HG03280 (cell line): ENCODE measurements at regions not wholly inside any gene's neighbourhood (a gene's known extent, or its start where the extent isn't known, plus 50 kb on each side); places are given as distances from the start of the nearest gene placed in this dataset.
"Not testable (repeated sequence)": the region's sequence is repeated elsewhere in the genome, so short reads cannot be mapped to it uniquely, and the experiment has no call there.

ENCODE experiments used
- ATAC-seq: cut with Tn5 transposase; IDR thresholded peaks from one replicate; pipeline ENCODE4 v1.9.1; 2021; ENCODE audit warnings: mild to moderate bottlenecking, moderate library complexity; ENCODE audit not compliant: unreplicated experiment

DNA sequence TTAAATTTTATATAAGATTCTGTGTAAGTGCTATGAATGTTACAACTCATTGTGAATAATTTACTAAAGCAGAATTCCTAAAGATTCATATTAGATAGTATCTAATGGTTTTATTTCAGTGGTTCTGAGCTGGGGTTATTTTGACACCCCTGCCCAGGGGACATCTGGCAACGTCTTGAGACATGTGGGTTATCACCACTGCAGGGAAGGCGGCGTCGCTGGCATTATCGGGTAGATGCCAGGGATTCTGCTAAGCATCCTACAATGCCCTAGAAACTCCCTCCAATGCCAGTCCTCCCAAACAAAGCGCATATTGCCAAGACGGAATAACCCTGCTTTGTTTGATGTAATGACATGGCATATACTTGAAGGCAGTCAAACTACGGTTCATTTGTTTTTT is 372.3 kb upstream of the ZFHX3 start:
- ATAC-seq = no peak

DNA sequence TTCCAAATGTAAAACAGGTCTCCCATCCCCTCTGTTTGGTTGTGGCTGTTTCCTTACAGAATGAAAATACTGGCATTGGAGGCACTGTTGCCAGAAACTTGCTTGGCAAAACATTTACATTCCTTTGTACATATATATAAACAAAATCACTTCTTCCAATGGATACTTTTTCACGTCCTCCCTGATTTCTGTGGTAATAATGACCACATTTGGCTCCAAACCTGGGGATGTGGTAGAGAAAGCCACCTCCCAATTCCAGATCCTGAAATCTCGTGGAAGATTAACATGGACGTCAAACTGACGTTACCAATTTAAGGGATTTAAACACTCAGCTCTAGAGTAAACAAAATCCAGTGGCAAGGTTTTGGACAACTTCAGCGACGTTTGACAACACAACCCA is 370.8 kb upstream of the ZFHX3 start:
- no peak for ATAC-seq

DNA sequence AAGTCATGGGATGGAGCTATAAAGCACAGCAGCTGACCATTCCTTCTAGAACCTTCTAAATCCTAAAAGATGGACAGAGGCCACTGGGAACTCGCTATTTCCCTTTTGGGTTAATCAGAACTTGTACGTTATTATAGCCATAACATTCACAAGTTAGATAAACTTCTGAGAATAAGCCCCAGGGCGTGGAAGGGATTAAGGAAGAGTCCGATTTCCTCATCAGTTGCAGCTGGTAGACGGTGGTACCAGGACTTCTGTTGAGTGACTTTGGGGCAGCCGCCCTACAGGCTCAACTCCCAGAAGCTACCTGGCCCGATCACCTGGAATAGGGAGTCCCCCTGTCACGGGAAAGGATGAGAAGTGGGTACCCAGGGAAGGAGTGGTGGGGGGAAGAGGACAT is 370.1 kb upstream of the ZFHX3 start:
- no peak for ATAC-seq

DNA sequence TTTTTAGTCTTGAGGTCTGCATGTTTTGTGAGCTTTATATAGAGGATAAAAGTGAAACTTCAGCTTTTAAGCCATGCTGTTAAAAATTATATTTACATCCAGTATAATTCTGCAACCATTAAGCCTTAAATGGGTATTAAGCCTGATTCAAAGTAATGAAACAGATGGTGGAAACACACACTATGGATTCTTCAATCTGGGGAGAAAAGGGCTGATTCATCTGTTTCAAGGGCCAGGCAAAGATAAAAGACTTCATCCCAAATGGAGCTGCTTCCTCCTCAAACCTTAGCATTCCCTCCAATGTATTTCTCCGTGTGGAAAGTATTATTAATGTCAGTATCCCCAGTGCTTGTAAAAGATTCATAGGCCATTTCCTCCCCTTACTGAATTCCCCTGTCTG is 367.4 kb upstream of the ZFHX3 start:
- no peak for ATAC-seq

DNA sequence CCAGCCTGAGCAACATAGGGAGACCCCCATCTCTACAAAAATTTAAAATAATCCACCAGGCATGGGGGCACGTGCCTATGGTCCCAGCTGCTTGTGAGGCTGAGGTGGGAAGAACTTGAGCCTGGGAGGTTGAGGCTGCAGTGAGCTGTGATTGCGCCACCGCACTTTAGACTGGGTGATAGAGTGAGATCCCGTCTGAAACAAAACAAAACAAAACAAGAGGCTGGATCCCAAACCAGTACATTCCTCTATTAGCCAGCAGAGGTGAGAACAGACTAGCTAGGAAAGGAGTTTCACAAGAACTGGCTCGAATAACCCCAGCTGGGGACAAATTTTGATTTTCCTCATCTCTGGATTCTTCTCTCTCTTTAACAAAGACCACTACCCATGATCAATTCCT is 366.7 kb upstream of the ZFHX3 start:
- ATAC-seq = no peak

DNA sequence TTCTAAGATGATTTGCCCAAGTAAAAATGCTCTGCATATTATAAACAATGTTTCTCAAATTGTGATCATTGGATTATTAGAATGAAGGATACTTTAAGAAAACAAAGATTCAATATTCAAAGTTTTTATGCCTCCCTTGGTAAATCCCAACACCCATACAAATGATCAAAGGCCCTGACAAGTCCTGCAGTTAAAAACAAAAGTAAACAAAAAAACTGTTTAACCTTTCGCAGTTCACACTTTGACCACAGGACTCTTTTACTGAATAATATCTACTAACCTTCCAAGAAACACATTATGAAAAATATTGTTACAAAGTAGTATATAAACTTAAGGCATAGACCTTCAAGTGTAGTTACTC is 365.9 kb upstream of the ZFHX3 start:
- ATAC-seq = no peak

DNA sequence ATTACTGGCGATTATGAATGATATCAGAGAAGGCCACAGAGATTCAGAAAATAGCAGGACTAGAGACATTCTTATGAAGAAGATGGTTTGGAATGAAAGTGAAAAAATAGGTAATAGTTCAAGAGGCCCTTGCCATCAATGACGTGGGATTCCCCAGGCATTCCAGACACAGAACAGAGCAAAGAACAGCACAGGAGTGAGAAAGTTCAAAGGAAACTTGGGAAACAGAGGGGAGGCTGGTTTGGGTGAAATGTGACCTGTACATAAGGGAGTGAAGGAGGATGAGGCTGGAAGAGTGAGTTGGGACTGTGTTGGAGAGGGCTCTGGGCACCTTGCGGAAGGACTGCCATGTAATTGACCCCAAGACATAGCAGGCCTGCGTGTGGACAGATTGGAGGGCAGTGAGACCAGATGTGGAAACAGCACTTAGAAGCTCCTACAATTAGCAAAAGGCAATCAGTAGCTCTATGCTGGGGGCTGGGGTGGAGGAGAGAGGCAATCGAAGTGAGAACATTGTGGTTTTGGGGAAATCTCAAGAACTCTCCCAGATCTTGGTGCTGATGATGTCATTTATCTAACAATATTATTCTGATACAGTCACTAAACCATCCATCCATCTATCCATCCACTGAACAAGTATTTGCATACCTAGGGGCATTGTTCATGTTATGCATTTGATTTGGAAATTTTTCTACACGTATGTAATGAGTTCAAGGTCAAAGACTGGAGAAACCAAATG is 365.3 kb upstream of the ZFHX3 start:
- ATAC-seq = no peak

DNA sequence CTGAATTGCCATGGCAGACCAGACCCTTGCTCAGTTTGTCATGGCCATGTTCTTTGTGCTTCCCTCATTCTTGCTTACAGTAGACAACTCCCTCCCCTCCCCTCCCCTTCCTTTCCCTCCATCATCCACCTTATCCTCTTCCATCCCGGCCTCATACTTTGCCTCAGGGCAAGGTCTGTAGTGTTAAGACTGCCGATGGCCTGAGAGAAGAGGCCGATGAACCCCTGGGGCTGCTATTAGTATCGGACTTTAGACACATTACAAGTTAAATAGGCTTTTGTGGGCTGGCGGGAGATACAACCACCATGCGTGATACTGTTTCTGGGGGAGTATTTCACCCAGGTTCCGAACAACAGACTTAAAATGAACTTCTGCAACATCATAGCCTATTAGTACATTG is 364.5 kb upstream of the ZFHX3 start:
- ATAC-seq = no peak

DNA sequence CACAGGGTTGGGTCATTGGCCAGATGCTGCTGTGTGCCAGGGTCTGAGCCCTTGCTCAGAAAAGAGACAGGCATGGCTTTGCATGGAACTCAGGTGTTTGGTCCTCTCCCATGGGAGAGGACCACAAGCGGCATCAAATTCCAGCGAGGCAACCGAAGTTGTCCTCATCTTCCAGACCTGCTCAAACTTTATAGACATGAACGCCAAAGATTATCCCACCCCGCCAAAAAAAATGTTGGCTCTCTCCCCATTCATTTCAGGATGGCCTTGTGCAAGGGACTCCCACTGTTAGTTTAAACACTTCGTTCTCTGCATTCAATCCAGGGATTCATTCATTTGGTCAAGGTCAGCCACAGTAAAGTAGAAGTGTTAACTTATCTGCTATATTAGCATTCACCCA is 360.8 kb upstream of the ZFHX3 start:
- no peak for ATAC-seq

DNA sequence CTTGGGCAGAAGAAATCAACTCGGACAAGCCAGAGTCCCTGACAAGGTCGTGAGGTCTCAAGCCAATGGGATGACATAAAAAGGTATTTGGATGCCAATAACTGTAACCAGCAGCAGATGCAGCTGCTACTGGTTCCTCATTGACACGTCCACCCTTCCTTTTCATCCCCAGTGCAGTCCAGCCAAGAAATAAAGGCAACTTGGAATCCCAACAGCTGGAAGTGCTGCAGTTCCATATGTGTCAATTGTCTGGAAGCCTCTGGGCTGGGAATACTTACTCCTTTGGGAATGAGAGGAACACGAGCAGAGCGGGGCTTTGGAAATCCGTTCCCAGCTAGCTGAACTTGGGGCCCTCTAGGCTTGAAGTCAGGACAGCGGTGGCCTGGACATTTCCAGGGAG is 360.4 kb upstream of the ZFHX3 start:
- ATAC-seq = no peak

DNA sequence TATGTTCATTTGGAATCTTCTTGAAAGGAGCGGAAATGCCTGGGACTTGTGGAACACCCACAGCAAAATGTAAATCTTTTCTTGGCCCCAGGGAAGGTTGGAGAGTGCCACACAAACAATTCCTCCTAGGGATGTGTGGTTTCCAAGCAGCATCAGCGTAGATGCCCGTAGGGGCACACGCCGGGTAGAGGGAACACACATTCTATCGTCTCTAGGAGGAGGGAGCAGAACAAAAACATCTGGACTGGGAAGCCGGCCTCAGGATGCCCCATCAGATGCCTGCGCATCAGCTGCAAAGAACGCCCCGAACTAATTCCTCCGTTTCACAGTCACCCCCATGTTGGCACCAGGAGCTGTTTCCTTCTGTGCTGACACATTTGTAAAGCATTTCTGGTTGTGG is 357.9 kb upstream of the ZFHX3 start:
- no peak for ATAC-seq

DNA sequence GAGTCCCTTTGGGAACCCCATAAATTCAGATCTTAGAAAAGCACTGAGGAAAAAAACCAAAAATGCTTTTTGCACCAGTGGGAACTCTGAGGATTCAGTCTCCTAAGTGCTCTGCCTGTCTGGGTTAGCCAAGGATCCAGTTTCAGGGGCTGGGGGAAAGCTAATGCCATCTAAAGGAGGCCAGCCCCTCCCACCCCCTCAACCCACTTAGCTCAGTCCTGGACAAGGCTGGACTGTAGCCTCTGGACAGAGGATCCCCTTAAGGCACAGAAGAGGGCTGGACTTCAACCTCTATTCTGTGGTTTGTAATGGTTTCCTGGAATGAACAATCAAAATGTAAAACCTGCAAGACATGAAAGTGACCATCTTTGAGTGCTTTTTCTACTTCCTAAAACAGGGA is 356.1 kb upstream of the ZFHX3 start:
- no peak for ATAC-seq

DNA sequence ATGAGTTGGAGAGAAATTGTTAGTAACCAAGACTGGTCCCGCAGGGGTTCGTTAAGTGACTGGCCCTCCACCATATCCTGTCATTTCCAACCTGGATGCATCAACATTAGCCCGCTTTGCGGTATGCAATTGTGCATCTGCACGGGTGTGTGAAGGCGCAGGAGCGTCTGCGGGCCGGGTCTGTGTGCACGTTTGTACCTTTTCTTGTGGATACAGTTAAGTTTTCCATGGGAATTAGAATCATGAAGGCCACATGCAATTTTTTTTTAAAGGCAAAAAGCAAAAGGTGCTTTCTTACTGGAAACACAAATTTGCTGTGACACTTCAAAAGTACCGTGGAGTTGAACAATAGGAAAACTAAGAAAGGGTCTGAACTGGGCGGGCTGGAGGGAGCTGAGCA is 355.4 kb upstream of the ZFHX3 start:
- ATAC-seq = no peak

DNA sequence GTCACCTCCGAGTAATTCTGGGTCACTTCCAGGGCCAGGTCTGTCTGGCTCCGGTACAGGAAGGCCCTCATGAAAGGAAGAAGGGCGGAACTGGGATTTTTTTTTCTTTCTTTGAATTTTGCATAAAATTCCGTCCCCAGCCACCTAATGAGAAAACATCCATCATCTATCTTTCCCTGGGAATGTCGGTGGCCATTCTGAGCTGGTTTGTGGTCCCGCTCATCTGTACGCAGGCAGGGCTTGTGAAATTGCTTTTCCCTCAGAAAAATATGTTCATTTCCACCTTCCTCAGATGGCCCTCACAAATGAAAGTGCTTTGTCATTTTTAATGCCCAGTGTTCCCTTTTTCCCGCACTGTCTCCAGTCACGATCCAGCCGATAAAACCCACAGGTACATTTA is 353.0 kb upstream of the ZFHX3 start:
- no peak for ATAC-seq

DNA sequence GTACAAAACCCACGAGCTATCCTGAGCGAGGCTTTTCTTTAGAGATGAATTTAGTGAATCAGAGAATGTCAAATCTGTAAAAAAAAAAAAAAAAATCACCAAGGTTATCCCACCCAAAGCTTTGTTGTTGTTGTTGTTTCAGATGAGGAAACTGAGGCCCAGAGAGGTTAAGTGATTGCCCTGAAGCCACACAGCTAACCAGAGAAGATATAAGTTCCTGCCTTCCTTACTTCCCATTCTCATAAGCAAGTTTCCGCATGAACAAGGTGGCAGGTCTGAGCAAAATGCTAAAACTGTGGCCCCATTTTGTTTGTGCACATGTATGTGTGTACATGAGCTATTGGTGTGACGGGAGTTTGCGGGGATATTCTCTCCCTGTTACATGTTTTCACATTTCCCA is 352.1 kb upstream of the ZFHX3 start:
- no peak for ATAC-seq

DNA sequence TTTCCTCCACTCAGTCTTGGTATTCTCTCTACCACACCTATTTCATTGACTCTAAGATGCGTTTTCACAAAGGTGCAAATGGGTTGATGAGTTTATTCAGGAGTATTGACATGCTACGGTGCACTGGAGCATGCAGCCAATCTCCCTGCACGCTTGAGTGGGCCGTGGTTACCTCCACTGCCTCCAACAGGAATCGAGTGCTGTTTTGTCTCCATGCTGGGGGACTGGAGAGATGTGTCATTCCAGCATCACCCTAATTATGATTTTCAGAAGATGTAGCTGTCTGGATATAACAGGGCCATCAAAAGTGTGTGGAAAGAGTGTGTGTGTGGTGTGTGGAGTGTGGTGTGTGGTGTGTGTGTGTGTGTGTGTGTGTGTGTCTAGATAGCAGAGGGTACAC is 351.6 kb upstream of the ZFHX3 start:
- no peak for ATAC-seq

DNA sequence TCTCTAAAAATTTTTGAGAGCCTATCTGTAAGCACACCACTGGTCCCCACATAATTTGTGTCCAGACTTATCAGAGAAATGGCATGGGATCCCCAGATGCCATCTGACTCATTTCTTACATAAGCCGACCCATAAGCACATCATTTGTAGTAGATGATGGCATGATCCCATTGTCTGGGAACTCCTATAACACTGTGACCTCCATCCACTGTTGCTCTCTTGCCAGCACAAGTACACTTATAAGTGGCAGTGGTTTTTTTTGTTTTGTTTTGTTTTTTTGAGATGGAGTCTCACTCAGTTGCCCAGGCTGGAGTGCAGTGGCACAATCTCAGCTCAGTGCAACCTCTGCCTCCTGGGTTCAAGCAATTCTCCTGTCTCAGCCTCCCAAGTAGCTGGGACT is 350.7 kb upstream of the ZFHX3 start:
- ATAC-seq = not testable (repeated sequence)

DNA sequence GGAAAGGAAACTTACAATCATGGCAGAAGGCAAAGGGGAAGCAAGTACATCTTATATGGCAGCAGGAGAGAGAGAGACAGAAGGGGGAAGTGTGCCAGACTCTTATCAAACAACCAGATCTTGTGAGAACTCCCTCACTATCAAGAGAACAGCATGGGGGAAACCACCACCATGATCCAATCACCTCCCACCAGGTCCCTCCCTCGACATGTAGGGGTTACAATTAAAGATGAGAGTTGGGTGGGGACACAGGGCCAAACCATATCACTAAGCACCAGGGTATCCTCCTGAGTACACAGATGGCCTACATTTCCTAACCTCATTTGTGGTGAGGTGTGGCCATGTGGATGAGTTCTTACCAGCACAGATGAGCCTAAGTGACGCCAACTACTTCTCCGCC is 348.6 kb upstream of the ZFHX3 start:
- no peak for ATAC-seq

DNA sequence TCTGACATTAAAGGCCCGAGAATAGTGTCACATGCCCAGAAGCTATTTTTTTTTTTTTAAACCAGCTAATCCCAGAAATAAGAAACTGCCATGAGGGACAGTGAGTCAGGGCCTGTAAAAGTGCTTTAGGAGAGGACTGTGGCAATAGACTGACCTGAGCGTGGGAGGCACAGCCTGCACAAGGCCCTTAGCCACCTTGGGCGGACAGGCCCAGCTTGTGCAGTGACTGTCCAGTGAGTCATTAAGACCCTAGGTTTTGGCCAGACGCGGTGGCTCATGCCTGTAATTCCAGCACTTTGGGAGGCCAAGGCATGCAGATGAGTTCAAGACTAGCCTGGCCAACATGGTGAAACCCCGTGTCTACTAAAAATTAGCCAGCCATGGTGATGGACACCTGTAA is 343.0 kb upstream of the ZFHX3 start:
- ATAC-seq = no peak

DNA sequence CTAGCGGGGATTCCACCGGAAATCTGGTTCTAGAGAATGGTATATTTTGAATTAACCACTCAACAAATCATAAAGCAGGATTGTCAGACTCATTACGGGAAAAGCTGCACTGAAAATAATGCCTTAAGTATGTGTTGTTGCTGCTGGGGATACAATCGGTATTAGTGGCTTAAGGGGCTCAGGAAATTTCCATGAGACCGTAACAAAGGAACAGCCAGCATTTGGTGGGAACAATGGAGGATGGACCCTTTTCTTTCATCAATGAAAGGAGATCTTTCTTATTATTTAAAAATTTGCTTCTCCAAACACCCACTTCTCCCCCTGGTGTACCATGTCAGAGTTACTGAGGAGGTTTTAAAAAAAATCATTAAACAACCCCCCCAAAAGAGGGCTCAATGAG is 342.6 kb upstream of the ZFHX3 start:
- no peak for ATAC-seq

DNA sequence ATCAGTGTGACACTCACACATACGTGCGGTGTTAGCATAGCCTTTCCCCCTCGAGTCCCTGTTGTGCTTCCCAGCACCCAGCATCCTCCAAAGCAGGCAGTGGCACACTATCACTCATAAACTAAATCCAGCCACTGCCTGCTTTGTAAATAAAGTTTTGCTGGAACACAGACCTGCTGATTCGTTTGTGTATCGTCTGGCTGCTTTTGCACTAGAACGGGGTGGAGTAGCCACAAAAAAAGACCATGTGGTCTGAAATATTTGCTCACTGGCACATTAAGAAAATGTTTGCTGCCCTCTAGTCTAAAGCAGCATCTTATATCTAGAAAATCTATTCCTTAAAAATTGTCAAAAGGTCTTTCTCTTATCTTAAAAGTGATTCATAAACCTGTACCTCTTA is 341.2 kb upstream of the ZFHX3 start:
- ATAC-seq = no peak

DNA sequence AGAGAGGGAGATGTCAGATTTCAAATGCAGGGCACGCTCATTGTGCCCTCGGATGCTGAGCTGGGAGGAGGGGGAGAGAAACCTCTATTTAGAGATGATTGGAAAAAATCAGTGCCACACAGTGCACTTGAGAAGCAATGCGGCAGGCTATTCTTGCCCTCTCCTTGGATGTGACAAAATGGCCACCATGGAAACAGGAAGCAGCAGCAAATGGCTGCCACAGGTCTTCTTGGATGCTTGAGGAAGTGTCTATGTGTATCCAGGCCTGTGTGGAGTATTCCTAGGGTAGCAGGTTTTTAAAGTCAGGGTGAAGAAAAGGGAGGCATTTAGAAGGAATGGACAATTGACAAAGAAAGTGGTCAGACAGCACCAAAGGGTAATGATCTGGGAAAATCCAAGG is 340.1 kb upstream of the ZFHX3 start:
- no peak for ATAC-seq

DNA sequence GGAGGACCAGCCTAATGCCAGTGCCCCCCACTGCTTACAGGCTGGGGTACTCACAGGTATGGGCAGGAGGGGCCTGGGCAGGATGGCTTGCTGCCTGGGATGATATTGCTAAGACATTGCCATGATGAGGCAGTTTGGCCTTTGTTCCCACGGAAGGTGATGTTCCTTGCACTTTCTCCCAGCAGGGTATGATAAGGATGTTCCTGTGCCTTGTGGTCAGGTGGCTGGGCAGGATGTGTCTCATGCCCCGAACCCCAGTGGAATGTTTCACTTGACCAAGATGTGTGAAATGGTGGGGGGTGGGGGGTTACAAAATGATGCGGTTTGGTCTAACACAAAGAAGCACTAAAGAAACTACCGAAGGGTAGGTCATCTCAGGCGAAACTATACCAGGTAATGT is 337.8 kb upstream of the ZFHX3 start:
- no peak for ATAC-seq
